Endothelial cell of umbilical vein (primary cell): ENCODE measurements at regions not wholly inside any gene's neighbourhood (a gene's known extent, or its start where the extent isn't known, plus 50 kb on each side); places are given as distances from the start of the nearest gene placed in this dataset.

Experiments
- BruUV-seq: library from RNA; stranded (reverse); fragments of 400-500 nt; replicated peaks from 2 replicates; lab custom pipeline; 2021; lab: Mats Ljungman, UMichigan
- CTCF ChIA-PET: fragments of 300-600, 350-600 bp; sonication (Branson Sonifier 250); formaldehyde crosslinking; loops from one replicate; lab custom pipeline; 2021; ENCODE audit warnings: antibody characterized with exemption, inconsistent platforms; lab: Charles Lee
- POLR2A ChIA-PET: fragments of 300-600, 350-600 bp; sonication (Branson Sonifier 250); formaldehyde crosslinking; loops from one replicate; lab custom pipeline; 2021; ENCODE audit warnings: antibody characterized with exemption, inconsistent platforms; lab: Charles Lee
- DNase-seq: peaks from one replicate; pipeline ENCODE4 v3.0.0-alpha.2; 2011; ENCODE audit warnings: low read depth, low spot score
- FAIRE-seq: peaks from 2 replicates; lab custom pipeline; 2011; peaks lifted over from hg19 to GRCh38; lab: Jason Lieb, UNC
- H2AFZ ChIP-seq: 2 replicates; pipeline ENCODE4 v1.6.0; 2012; ENCODE audit warnings: low read depth, low read length, control low read depth, inconsistent platforms
- H3K27ac ChIP-seq: 2 replicates; pipeline ENCODE4 v1.5.1; 2011; ENCODE audit warnings: low read depth, mild to moderate bottlenecking, control low read depth, low read length, moderate library complexity; ENCODE audit not compliant: insufficient read depth
- H3K27me3 ChIP-seq, 2 experiments: 2 replicates each; pipeline versions ENCODE4 v1.6.0 to v1.6.1; 2011; ENCODE audit warnings: low read length in 2 of 2, mixed read lengths in 1 of 2; ENCODE audit not compliant: control insufficient read depth in 2 of 2, insufficient read depth in 2 of 2
- H3K36me3 ChIP-seq, 2 experiments: 2 replicates in 1 of 2; 3 replicates in 1 of 2; pipeline ENCODE4 v1.5.1; 2011; ENCODE audit warnings: low read length in 2 of 2, mild to moderate bottlenecking in 1 of 2, moderate library complexity in 1 of 2; ENCODE audit not compliant: control insufficient read depth in 2 of 2, insufficient read depth in 2 of 2; ENCODE audit errors: extremely low read depth in 1 of 2
- H3K4me1 ChIP-seq: 3 replicates; pipeline ENCODE4 v1.5.1; 2011; ENCODE audit warnings: mild to moderate bottlenecking, low read length; ENCODE audit not compliant: control insufficient read depth, insufficient read depth; ENCODE audit errors: extremely low read depth
- H3K4me2 ChIP-seq: 2 replicates; pipeline ENCODE4 v1.6.1; 2011; ENCODE audit warnings: low read length, control low read depth, mixed read lengths; ENCODE audit not compliant: insufficient read depth
- H3K4me3 ChIP-seq, 3 experiments: fragments of 200-600 bp in 1 of 3; sonication (generic), shearing (Covaris generic) in 1 of 3; replicated peaks in 1 of 3; 2 replicates each; pipeline ENCODE4 v1.5.1; 2011 to 2016; ENCODE audit warnings: control low read depth in 3 of 3, low read length in 3 of 3, mild to moderate bottlenecking in 2 of 3, inconsistent platforms in 1 of 3, low read depth in 1 of 3, moderate library complexity in 1 of 3; ENCODE audit not compliant: insufficient read depth in 1 of 3
- H3K79me2 ChIP-seq: 2 replicates; pipeline ENCODE4 v1.6.0; 2012; ENCODE audit warnings: low read length, inconsistent platforms; ENCODE audit not compliant: control insufficient read depth, insufficient read depth
- H3K9ac ChIP-seq: replicated peaks from 2 replicates; pipeline ENCODE3; 2011; ENCODE audit warnings: low read length, control low read depth; ENCODE audit not compliant: insufficient read depth; ENCODE audit errors: extremely low read depth
- H3K9me1 ChIP-seq: replicated peaks from 3 replicates; pipeline ENCODE4 v1.6.0; 2011; ENCODE audit warnings: mild to moderate bottlenecking, low read length; ENCODE audit not compliant: control insufficient read depth, insufficient read depth; ENCODE audit errors: extremely low read depth
- H3K9me3 ChIP-seq: replicated peaks from 2 replicates; pipeline ENCODE4 v1.5.1; 2012; ENCODE audit warnings: low read length, inconsistent platforms; ENCODE audit not compliant: control insufficient read depth, insufficient read depth
- H4K20me1 ChIP-seq: replicated peaks from 2 replicates; pipeline ENCODE3; 2011; ENCODE audit warnings: mild to moderate bottlenecking, low read length; ENCODE audit not compliant: control insufficient read depth, insufficient read depth; ENCODE audit errors: extremely low read depth
- EZH2 ChIP-seq: IDR thresholded peaks from 2 replicates; pipeline ENCODE4 v1.6.1; 2012; ENCODE audit warnings: borderline replicate concordance, low read depth, mild to moderate bottlenecking, moderate library complexity, low read length, inconsistent platforms; ENCODE audit not compliant: severe bottlenecking
- FOS ChIP-seq: IDR thresholded peaks from 2 replicates; pipeline ENCODE4 v1.6.1; 2011; ENCODE audit warnings: mild to moderate bottlenecking, low read length, moderate library complexity, borderline replicate concordance; ENCODE audit not compliant: insufficient read depth
- GATA2 ChIP-seq: IDR thresholded peaks from 2 replicates; pipeline ENCODE4 v1.7.0; 2011; ENCODE audit warnings: low read depth, mild to moderate bottlenecking, moderate library complexity, mixed read lengths, low read length; ENCODE audit not compliant: insufficient read length, insufficient read depth
- JUN ChIP-seq: IDR thresholded peaks from 2 replicates; pipeline ENCODE4 v1.6.1; 2011; ENCODE audit warnings: borderline replicate concordance, low read depth; ENCODE audit not compliant: insufficient read length, insufficient read depth
- MYC ChIP-seq: IDR thresholded peaks from one replicate; pipeline ENCODE4 v1.6.1; 2011; ENCODE audit warnings: mild to moderate bottlenecking, low read depth, low read length
- POLR2A ChIP-seq: IDR thresholded peaks from 2 replicates; pipeline ENCODE4 v1.6.1; 2012; ENCODE audit warnings: low read depth, mild to moderate bottlenecking, control low read depth, low read length
- POLR2AphosphoS5 ChIP-seq: IDR thresholded peaks from 2 replicates; pipeline ENCODE4 v1.6.1; 2012; ENCODE audit warnings: low read depth, mild to moderate bottlenecking, control low read depth, low read length, moderate library complexity; ENCODE audit not compliant: insufficient read depth
- dilution Hi-C: fragments of 300-500 bp; cut with MboI; formaldehyde crosslinking; loops from one replicate; pipeline ENCODE4 v1.15.0; 2019; ENCODE audit warnings: low sequenced_read_pairs; ENCODE audit not compliant: extremely low pct_ligation_motif_present
- intact Hi-C: fragments of 100-400 bp; cut with micrococcal nuclease; formaldehyde crosslinking; loops from one replicate; pipeline ENCODE4 v1.10.0; 2022
- TF ChIP-seq, protein P1 (sequence below), 2 donors: IDR thresholded peaks; 1 replicate in 1 of 2; 2 replicates in 1 of 2; pipeline ENCODE4 v1.5.1; 2011; ENCODE audit warnings: low read length in 2 of 2, mild to moderate bottlenecking in 2 of 2, moderate library complexity in 2 of 2, control low read depth in 1 of 2, inconsistent platforms in 1 of 2, low read depth in 1 of 2; ENCODE audit not compliant: insufficient read depth in 1 of 2; ENCODE audit errors: extremely low read depth in 1 of 2
- TF ChIP-seq, protein P2 (sequence below): IDR thresholded peaks from 2 replicates; pipeline ENCODE4 v1.6.1; 2011; ENCODE audit not compliant: insufficient read depth, insufficient read length

DNA sequence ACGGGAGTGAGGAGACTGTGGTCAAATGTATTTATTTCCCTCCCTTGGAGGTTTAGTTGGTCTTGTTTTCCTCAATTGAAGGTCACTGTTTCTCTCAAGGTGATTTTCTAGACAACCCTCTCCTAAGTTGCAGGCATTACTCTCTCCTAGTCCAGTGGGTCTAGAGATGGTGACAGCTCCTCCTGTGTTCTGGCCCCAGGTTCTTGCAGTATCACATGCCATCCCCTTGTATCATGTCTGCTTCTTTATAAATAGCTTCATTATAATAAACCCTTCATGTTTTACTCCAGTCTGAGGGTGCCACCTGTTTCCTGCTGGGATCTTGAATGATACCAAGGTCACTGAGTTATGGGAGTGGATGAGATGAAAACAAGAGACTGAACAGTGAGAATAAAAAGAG, 208.0 kb upstream of the KCNN2 start:
- no peak overlapping the region for H3K9ac ChIP-seq
- H3K79me2 ChIP-seq: no peaks in the 10 kb centered on the region
- no peak for TF ChIP-seq POLR2AphosphoS5
- TF ChIP-seq GATA2: no peak
- TF ChIP-seq JUN: no peak
- TF ChIP-seq, protein P1, sequence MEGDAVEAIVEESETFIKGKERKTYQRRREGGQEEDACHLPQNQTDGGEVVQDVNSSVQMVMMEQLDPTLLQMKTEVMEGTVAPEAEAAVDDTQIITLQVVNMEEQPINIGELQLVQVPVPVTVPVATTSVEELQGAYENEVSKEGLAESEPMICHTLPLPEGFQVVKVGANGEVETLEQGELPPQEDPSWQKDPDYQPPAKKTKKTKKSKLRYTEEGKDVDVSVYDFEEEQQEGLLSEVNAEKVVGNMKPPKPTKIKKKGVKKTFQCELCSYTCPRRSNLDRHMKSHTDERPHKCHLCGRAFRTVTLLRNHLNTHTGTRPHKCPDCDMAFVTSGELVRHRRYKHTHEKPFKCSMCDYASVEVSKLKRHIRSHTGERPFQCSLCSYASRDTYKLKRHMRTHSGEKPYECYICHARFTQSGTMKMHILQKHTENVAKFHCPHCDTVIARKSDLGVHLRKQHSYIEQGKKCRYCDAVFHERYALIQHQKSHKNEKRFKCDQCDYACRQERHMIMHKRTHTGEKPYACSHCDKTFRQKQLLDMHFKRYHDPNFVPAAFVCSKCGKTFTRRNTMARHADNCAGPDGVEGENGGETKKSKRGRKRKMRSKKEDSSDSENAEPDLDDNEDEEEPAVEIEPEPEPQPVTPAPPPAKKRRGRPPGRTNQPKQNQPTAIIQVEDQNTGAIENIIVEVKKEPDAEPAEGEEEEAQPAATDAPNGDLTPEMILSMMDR (IDR thresholded peaks at IDR 0.05; ENCODE audit: extremely low read depth in 1 of 2, insufficient read depth in 1 of 2, low read depth in 1 of 2, low read length in 2 of 2): no peak
- no peak for TF ChIP-seq MYC
- no peak for TF ChIP-seq EZH2
- TF ChIP-seq, protein P2, sequence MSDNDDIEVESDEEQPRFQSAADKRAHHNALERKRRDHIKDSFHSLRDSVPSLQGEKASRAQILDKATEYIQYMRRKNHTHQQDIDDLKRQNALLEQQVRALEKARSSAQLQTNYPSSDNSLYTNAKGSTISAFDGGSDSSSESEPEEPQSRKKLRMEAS: no peak
- no peak for TF ChIP-seq FOS
- TF ChIP-seq POLR2A: no peak
- no peak overlapping the region for H3K4me3 ChIP-seq
- BruUV-seq: no TSS peak
- no peak overlapping the region for H3K27ac ChIP-seq
- no peaks in the 10 kb centered on the region for H3K9me1 ChIP-seq
- FAIRE-seq (no peak), DNase-seq (no peak)
- H3K9me3 ChIP-seq: no peaks in the 10 kb centered on the region
- POLR2A ChIA-PET: no interaction called here
- CTCF ChIA-PET: no interaction called here
- no peaks in the 10 kb centered on the region for H3K27me3 ChIP-seq
- dilution Hi-C loops (no loop called here), intact Hi-C loops (no loop called here)
- no peak overlapping the region for H3K4me2 ChIP-seq
- no peak overlapping the region for H2AFZ ChIP-seq
- H3K4me1 ChIP-seq: no peaks in the 10 kb centered on the region
- no peaks in the 10 kb centered on the region for H4K20me1 ChIP-seq
- H3K36me3 ChIP-seq: no peaks in the 10 kb centered on the region
